ENCODE measurements at regions not wholly inside any gene's neighbourhood (a gene's known extent, or its start where the extent isn't known, plus 50 kb on each side); places are given as distances from the start of the nearest gene placed in this dataset.

DNA sequence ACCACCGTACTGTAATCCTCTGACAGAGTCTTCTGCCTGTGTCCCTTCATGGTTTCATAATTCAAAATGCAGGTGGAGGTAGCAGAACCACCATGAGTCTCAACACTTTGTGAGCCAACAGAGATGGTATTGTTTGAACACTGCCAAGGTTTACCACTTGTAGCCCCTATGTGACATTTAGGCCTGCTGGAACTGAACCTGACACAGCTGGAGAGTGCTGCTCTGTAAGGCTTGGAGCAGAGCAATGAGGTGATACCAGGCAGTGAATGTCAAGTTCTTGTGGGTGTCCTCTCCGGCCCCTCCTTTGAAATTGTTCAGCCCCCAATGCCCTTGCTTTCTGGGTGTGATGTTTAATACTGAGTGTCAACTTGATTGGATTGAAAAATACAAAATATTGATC, 1042.9 kb downstream of the ARAP2 start:
- DNase-seq: no peak
- H3K9me3 ChIP-seq (ENCODE audit: control insufficient read depth in 1 of 2, insufficient read depth in 1 of 2, low read length in 2 of 2): no peaks in the 10 kb centered on the region
- no peaks in the 10 kb centered on the region for H3K36me3 ChIP-seq (ENCODE audit: insufficient read depth, low read length)
- no peak for ATAC-seq (ENCODE audit: poor library complexity)
- Mint-ChIP-seq H3K4me3 (no peak overlapping the region), H3K27me3 (no peaks in the 10 kb centered on the region), H3K36me3 (ENCODE audit: low read depth) (no peaks in the 10 kb centered on the region), H3K27ac (no peak overlapping the region), H3K4me1 (ENCODE audit: low read depth) (no peaks in the 10 kb centered on the region), H3K9me3 (peaks cover 8% of the 10 kb centered on the region)
- intact Hi-C loops (cut with DNase I, micrococcal nuclease): no loop called here
- H3K4me3 ChIP-seq (ENCODE audit: low read length): no peak overlapping the region
- ChIA-PET CTCF (no interaction called here), POLR2A (no interaction called here)
- H3K27ac ChIP-seq (ENCODE audit: low read depth in 1 of 2, low read length in 2 of 2): no peak overlapping the region
- no peaks in the 10 kb centered on the region for H3K4me1 ChIP-seq (ENCODE audit: insufficient read depth, low read length)
- TF ChIP-seq, protein P1, sequence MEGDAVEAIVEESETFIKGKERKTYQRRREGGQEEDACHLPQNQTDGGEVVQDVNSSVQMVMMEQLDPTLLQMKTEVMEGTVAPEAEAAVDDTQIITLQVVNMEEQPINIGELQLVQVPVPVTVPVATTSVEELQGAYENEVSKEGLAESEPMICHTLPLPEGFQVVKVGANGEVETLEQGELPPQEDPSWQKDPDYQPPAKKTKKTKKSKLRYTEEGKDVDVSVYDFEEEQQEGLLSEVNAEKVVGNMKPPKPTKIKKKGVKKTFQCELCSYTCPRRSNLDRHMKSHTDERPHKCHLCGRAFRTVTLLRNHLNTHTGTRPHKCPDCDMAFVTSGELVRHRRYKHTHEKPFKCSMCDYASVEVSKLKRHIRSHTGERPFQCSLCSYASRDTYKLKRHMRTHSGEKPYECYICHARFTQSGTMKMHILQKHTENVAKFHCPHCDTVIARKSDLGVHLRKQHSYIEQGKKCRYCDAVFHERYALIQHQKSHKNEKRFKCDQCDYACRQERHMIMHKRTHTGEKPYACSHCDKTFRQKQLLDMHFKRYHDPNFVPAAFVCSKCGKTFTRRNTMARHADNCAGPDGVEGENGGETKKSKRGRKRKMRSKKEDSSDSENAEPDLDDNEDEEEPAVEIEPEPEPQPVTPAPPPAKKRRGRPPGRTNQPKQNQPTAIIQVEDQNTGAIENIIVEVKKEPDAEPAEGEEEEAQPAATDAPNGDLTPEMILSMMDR (IDR thresholded peaks at IDR 0.05): no peak
- H3K27me3 ChIP-seq (ENCODE audit: control insufficient read depth in 1 of 2, insufficient read depth in 2 of 2, low read length in 2 of 2): no peaks in the 10 kb centered on the region

DNA sequence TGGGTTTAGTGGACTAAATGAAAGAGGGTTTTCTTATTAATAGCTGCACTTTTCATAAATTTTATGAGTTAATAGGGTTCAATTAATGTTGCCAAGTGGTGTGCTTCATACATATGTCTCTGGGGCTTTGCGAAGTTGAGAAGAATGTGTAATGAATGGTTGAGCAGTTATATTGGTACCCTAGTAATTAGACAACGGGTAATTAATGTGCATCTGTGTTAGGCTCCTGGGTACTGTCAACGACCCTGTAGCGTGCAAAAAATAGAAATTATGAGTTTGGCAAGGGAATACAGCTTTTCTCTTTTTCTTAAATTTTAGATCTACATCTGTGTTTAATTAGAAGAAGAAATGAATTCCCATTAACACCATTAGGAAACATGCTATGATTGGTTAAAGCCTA, 1027.7 kb downstream of the ARAP2 start:
- Mint-ChIP-seq H3K27me3 (no peaks in the 10 kb centered on the region), H3K4me1 (ENCODE audit: low read depth) (no peaks in the 10 kb centered on the region), H3K4me3 (no peak overlapping the region), H3K27ac (no peak overlapping the region), H3K9me3 (no peaks in the 10 kb centered on the region), H3K36me3 (ENCODE audit: low read depth) (no peaks in the 10 kb centered on the region)
- TF ChIP-seq, protein P1 (IDR thresholded peaks at IDR 0.05): no peak
- Histone ChIP-seq H3K4me1 (ENCODE audit: insufficient read depth, low read length) (no peaks in the 10 kb centered on the region), H3K4me3 (ENCODE audit: low read length) (no peak overlapping the region), H3K27me3 (ENCODE audit: control insufficient read depth in 1 of 2, insufficient read depth in 2 of 2, low read length in 2 of 2) (no peaks in the 10 kb centered on the region), H3K27ac (ENCODE audit: low read depth in 1 of 2, low read length in 2 of 2) (no peak overlapping the region), H3K9me3 (ENCODE audit: control insufficient read depth in 1 of 2, insufficient read depth in 1 of 2, low read length in 2 of 2) (no peaks in the 10 kb centered on the region), H3K36me3 (ENCODE audit: insufficient read depth, low read length) (no peaks in the 10 kb centered on the region)
- DNase-seq (no peak), ATAC-seq (ENCODE audit: poor library complexity) (no peak)
- ChIA-PET CTCF (no interaction called here), POLR2A (no interaction called here)
- intact Hi-C loops (cut with DNase I, micrococcal nuclease): no loop called here

DNA sequence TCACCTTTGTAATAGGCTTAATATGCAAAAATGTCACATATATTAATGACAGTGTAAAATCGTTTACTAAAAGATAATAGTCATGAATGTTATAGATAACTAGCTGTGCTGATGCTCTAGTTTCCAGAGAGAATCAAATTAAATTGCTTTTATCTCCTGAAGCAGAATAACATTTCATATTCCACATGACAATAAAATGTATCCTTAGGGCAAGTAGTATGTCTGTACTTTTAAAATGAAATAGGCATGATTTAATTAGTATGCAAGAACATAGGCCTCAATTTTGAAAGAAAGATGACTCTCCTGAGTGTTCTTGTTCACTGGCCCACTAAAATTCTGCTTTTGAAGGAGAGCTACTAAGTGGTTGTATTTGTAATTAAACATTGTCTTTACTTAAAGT, 1027.0 kb downstream of the ARAP2 start:
- Mint-ChIP-seq H3K27ac (no peak overlapping the region), H3K9me3 (no peaks in the 10 kb centered on the region), H3K27me3 (no peaks in the 10 kb centered on the region), H3K4me3 (no peak overlapping the region), H3K36me3 (ENCODE audit: low read depth) (no peaks in the 10 kb centered on the region), H3K4me1 (ENCODE audit: low read depth) (no peaks in the 10 kb centered on the region)
- no peak for DNase-seq
- ChIA-PET CTCF (no interaction called here), POLR2A (no interaction called here)
- ATAC-seq (ENCODE audit: poor library complexity): no peak
- Histone ChIP-seq H3K27me3 (ENCODE audit: control insufficient read depth in 1 of 2, insufficient read depth in 2 of 2, low read length in 2 of 2) (no peaks in the 10 kb centered on the region), H3K36me3 (ENCODE audit: insufficient read depth, low read length) (no peaks in the 10 kb centered on the region), H3K4me3 (ENCODE audit: low read length) (no peak overlapping the region), H3K4me1 (ENCODE audit: insufficient read depth, low read length) (no peaks in the 10 kb centered on the region), H3K27ac (ENCODE audit: low read depth in 1 of 2, low read length in 2 of 2) (no peak overlapping the region), H3K9me3 (ENCODE audit: control insufficient read depth in 1 of 2, insufficient read depth in 1 of 2, low read length in 2 of 2) (no peaks in the 10 kb centered on the region)
- intact Hi-C loops (cut with DNase I, micrococcal nuclease): no loop called here
- TF ChIP-seq, protein P1 (IDR thresholded peaks at IDR 0.05): no peak
